Cerebellar nuclear complex (tissue), 1 donor: ENCODE measurements at regions not wholly inside any gene's neighbourhood (a gene's known extent, or its start where the extent isn't known, plus 50 kb on each side); places are given as distances from the start of the nearest gene placed in this dataset.

Source experiments
- DNase-seq, 2 experiments: peaks; one replicate each; lab custom pipeline; 2025; lab: John Stamatoyannopoulos, UW

GRCh38 chr2:228321015-228321414, 139.5 kb upstream of the SPHKAP start:
- peak in 1 of 2 experiments; percentile 22 for DNase-seq

DNA sequence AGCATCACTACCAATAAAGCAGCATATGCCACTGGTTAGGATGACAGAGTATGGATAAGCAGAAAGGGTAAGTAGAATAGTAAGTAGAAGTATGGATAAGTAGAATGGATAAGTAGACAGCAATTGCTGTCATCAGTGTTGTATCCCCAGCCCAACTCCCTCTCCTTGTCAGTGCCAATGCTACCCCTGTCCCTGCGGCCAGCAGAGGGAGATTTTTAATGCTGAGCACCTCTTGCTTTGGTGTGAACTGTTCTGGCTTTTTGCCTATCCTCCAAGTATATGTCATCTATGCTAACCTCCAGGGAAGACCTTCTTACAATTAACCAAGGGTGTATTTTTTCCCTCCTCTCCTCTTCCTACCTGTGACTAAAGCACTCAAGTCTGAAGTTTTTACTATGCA, 136.7 kb upstream of the SPHKAP start:
- no peak for DNase-seq

DNA sequence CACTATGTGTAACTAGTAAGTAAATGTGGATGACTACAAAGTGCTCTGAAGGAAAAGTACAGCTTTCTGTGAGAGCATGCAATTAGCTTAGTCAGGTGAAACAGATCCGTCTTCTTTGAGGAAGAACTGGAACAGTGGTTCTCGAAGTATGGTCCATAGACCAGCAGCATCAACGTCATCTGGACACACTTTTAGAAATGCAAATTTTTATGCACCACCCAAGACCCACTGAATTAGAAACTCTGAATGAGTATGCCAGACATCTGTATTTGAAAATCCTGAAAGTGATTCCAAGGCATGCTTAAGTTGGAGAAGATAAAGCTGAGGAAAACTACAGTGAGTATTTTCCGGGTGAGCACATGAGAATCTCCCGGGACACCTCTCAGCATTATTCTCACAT, 130.7 kb upstream of the SPHKAP start:
- DNase-seq, result no peak

GRCh38 chr2:228303960-228304359, 122.5 kb upstream of the SPHKAP start:
- no peak for DNase-seq

- no peak for DNase-seq
Measured at GRCh38 chr2:228283491-228284171, 102.1 kb upstream of the SPHKAP start.

GRCh38 chr2:228282376-228282775, 100.9 kb upstream of the SPHKAP start:
- DNase-seq, result peak in 1 of 2 experiments; percentile 25

- DNase-seq, result no peak
Measured at GRCh38 chr2:228273159-228273558, 91.7 kb upstream of the SPHKAP start.

- DNase-seq, result no peak
Measured at GRCh38 chr2:228269351-228269750, 87.9 kb upstream of the SPHKAP start.

DNA sequence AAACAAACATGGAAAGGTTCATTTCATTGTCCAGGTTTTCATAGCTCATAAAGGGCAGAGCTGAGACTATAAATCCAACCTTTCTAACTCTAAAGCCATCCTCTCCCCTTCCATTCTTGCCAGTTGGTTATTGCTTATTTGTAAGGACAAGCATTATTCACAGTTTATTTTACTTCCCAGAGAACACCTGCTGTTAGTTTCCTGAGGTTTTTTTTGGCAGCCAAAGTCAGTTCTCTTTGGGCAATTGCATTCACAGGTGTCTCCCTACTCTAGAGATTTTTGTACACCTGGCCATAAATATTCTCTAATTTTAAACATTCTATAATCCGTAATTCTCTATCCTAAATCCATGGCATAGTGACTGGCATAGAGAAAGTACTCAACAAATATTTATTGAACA, 87.3 kb upstream of the SPHKAP start:
- DNase-seq, result peak in 1 of 2 experiments; percentile 36

GRCh38 chr2:228268301-228268700, 86.8 kb upstream of the SPHKAP start:
- no peak for DNase-seq

- no peak for DNase-seq
Measured at GRCh38 chr2:228263156-228263555, 81.7 kb upstream of the SPHKAP start.

GRCh38 chr2:228261546-228261945, 80.1 kb upstream of the SPHKAP start:
- no peak for DNase-seq

- DNase-seq, result no peak
Measured at GRCh38 chr2:228257379-228257778, 75.9 kb upstream of the SPHKAP start.

DNA sequence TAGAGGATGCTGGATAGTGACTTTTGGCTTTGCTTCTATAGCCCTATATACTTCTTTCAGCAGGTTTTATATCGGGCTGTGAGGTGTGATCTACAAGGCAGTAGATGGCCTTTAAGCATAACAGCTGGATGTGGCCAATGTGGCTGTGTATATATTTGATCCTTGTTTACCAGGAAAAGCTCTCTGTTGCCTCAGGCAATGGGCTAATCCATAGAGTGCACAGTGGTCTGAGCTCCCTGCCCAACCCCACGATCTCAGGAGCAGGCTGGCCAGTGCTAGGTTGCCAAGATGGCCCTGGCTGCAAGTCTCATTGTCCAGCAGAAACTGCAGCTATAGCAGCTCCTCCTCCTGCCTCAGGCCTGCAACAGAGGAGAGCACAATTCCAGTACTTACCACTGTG, 72.3 kb upstream of the SPHKAP start:
- DNase-seq, result no peak

GRCh38 chr2:228247335-228247734, 65.8 kb upstream of the SPHKAP start:
- no peak for DNase-seq

DNA sequence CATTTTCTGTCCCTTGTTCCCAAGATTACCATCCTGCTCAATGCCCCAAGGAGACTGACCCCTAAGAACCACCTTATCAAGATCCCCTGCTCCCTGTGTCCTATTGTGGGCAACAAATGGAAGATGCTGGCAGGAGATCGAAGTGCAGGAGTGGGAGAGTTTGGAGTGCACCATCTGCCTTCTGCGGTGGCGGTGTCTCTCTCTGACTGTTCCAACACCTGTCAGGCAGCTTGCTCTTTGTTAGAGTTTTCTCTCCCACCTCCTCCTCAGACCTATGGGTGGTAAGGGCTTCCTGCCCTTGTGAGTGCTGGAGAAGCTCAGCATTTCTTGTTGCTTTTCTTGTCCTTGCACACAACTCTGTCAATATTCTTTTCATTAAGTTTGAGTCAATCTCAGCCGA, 64.1 kb upstream of the SPHKAP start:
- no peak for DNase-seq

DNA sequence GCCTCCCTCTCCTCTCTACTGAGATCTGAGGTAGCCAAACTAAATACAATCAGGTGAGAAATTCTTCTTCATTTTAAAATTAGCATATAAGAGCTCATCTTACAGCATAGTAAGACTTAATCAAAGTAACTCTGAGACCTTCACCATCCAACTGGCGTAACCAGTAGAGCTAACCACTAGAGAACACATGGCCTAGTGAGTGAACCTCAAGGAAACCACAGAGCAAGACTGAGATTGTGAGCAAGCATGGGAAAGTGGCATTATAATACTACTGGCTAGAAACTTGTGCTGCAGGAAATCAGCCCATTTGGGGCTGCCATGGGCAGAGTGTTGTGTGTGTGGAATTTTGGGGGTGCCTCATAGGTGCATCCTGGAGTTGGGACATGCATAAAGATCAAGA, 61.1 kb upstream of the SPHKAP start:
- no peak for DNase-seq

- DNase-seq, result no peak
Measured at GRCh38 chr2:228239907-228240561, 58.5 kb upstream of the SPHKAP start.

DNA sequence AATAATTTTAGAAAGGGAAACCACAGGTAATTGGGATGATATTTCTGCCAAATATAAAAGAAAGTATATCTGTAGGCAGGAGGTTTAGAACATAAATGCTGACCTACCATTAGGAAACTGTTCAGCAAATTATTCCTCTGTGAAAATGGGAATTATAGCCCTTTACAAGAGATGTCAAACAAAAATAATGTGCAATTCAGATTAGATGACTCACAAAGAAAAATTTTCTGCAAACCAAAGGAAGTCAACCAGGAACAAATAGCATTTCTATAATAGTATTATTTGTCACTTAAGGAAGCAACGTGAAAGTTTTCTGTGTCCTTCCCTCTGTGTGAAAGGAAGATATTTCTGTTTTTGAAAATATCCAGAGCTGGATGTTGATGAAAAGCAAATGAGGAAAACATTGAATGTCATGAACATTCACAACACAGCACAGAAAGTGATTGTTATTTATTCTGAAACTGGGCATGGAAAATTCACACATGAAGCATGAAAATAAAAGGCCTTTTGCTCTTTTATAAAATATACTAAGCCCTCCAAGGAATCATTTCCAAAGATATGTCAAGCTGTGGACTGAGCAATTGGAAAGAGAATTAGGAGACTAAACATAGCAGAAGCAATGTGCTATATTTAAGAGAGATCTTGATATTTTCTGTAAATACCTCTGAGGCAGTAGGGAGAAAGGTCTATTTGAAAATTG, 57.9 kb upstream of the SPHKAP start:
- no peak for DNase-seq
